ENCODE measurements at regions not wholly inside any gene's neighbourhood (a gene's known extent, or its start where the extent isn't known, plus 50 kb on each side); places are given as distances from the start of the nearest gene placed in this dataset.

- TF ChIP-seq CTCF (IDR thresholded peaks at IDR 0.05 in 8 of 11, conservative IDR thresholded peaks at IDR 0.05 in 3 of 11) (no peak), POLR2AphosphoS5 (IDR thresholded peaks at IDR 0.05) (no peak)
Observed at GRCh38 chr10:121268863-121269432, 329.3 kb downstream of the FGFR2 start.
